Activated CD4-positive, alpha-beta T cell treated with anti-CD3 and anti-CD28 coated beads, Interleukin-2, amount 50 U/mL, for 16 hours (primary cell): ENCODE measurements at regions not wholly inside any gene's neighbourhood (a gene's known extent, or its start where the extent isn't known, plus 50 kb on each side); places are given as distances from the start of the nearest gene placed in this dataset.

Experiments used
- DNase-seq: peaks from one replicate; pipeline ENCODE4 v3.0.0-alpha.2; 2020

GRCh38 chr19:29375429-29376119 is 150.2 kb upstream of the VSTM2B start:
- DNase-seq: no peak

GRCh38 chr19:29376855-29377354 is 148.9 kb upstream of the VSTM2B start:
- no peak for DNase-seq

- no peak for DNase-seq
Observed at GRCh38 chr19:29378126-29378525, 147.7 kb upstream of the VSTM2B start.

DNA sequence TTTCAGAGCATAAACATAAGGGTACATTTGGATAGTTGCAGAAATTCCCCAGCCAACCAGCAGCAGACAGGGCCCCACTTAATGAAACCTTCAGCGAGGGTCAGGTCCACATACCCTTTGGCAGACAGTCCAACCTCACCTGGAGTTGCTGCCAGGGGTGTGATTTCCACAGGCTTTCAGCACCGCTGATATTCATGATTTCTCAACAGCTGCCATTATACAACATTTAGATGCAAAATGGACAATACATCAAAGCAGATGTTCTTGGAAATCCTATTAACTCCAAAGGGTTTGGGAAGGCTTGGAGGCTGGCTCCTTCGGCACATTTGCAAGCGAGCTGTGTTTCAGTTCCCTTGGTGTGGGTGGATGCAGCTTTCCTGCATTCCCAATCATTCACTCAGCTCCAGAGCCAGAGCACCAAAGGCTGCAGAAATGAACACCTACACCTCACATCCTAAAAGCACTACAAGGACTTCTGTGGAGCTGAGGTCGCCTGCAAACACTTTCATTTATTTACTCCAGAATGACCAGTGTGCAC is 147.2 kb upstream of the VSTM2B start:
- no peak for DNase-seq

DNA sequence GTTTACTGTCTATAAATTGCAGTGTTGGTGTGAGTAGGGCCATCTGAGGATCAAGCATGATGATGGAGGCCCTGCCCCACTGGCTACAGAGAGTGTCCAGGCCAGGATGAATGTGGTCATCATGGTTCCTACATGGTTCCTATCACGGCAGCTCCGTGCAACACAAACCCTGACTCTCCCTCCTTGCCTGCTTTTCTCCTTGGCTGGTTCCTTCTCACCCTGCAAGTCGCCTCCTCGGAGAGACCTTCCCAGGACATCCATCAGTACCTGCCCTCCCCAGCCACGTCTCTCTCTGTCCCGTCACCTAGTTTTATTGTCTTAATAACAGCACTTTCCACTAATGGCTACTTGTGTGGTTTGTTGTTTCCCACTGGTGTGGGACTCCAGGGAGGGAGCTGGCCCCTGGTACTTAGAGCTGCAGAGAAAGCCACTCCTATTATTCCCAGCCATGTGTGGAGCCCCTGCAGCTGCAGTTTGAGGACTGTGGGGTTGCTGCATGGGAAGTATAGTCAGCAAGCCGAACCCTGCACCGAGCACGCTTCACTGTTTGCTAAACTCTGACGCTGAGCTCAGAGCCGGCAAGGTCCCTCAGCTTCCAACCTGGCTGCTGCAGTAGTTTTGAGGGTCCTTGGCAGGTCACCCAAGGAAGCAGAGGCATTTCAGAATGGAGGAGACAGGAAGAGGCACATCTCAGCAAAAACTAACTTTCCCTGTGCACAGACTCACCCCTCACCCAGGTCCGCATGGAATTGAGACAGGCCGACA is 146.4 kb upstream of the VSTM2B start:
- no peak for DNase-seq

GRCh38 chr19:29380581-29380980 is 145.2 kb upstream of the VSTM2B start:
- DNase-seq: no peak

GRCh38 chr19:29381353-29382203 is 144.2 kb upstream of the VSTM2B start:
- DNase-seq: no peak

DNA sequence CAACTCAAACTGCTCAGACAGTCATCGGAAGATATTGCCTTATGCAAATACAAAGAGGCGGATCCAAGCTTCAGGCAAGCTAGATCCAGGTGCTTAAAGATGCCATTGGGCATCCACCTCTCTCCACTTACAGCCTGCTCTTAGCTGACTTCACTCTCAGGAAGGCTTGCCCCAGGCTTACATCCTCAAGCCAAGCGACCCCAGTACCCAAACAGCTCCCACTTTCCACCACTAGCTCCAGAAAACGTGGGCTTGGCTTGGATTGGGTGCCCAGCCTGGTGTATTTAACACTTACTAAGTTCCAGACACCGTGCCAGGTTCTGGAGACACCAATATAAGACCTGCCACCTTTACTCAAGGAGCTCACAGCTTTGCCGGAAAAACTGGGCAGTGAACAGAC is 142.1 kb upstream of the VSTM2B start:
- no peak for DNase-seq

DNA sequence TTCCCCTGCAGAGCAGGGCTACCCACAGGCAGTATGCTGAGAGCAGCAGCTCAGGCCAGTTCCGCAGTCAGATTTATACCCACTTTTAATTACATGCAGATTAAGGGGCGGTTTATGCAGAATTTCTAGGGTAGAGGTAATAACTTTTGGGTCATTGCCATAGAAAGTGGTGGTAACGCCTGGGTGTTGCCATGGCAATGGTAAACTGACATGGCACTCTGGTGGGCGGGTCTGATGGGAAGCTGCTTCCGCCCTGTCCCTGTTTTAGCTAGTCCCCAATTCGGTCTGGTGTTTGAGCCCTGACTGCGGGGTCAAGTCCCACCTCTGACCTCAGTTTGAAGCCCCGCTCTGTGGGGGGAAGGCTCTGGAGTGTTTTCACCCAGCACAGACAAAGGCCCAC is 141.1 kb upstream of the VSTM2B start:
- DNase-seq: no peak

GRCh38 chr19:29385191-29385795 is 140.5 kb upstream of the VSTM2B start:
- no peak for DNase-seq

DNA sequence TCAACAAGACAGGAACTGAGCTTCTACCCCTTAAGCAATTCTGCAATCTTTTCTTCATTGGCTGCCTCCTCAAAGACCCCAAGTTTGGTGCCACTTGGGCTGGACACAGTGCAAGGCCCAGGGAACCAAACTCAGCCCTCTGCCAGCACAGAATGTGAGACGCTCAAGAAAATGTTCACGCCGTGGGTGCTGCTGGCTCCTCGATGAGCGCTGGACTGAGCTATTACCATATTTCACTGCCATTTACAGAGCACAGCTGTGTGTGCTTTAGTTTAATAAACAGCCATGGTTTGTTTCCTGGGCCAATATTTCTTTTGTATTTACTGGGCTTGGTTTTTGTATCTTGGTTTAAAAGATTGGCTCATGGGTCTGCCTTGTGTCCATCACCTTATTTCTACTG is 138.8 kb upstream of the VSTM2B start:
- DNase-seq: no peak

- no peak for DNase-seq
Observed at GRCh38 chr19:29387586-29387985, 138.2 kb upstream of the VSTM2B start.

GRCh38 chr19:29389495-29389894 is 136.3 kb upstream of the VSTM2B start:
- no peak for DNase-seq

- DNase-seq: no peak
Observed at GRCh38 chr19:29390742-29391141, 135.1 kb upstream of the VSTM2B start.

DNA sequence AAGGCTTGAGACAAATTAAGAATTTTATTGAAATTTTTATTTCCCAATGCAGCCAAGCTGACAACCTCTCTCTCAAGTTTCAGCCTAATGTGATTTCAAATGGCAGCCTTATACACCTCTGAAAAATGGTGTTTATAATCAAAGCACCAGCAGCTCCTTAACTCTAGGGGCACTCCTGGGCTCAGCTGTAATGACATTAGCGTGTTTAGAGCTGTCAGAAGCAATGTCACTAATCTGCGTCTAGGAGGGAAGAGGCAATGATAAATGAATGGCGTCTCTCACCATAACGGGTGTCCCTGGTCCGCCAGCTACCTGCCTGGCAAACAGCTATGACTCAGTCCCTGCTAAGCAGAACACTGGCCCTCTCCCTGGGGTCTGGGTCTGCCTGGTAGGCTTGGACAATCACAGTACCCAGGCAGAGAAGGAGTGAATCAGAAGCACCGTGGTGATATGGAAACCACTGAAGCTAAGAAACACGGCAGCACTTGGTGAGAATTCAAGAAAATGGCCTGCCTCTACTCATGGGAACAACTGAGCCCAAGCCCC is 131.8 kb upstream of the VSTM2B start:
- DNase-seq: no peak

DNA sequence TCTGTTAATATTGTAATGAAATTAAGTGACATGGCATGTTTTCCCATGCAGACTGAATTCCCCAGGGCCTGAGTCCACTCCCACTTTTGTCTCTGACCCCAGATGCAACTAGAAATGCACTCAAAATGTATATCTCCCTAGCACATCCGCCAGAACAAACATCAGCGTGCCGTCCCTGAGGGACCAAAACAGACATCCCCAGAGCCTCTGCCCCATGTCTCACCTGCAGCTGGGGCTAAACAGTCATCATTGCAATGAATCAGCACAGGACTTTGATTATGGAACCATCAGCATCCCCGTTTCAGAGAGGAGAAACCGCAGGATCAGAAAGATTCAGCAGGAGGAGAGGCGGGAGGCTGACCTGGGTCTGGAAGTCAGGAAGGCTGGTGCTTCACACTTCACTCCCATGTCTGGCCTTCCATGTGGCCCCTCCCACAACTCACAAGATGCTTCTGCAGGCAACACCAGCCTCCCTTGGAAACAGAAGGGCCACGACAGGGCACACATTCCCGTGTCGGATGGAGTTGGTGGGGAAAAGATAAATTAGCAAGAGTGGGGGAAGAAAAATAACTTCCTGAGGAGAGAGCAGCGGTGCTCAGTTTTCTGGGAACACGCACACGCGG is 130.6 kb upstream of the VSTM2B start:
- no peak for DNase-seq

GRCh38 chr19:29395734-29396414 is 129.9 kb upstream of the VSTM2B start:
- no peak for DNase-seq

- no peak for DNase-seq
Observed at GRCh38 chr19:29396925-29397324, 128.9 kb upstream of the VSTM2B start.

DNA sequence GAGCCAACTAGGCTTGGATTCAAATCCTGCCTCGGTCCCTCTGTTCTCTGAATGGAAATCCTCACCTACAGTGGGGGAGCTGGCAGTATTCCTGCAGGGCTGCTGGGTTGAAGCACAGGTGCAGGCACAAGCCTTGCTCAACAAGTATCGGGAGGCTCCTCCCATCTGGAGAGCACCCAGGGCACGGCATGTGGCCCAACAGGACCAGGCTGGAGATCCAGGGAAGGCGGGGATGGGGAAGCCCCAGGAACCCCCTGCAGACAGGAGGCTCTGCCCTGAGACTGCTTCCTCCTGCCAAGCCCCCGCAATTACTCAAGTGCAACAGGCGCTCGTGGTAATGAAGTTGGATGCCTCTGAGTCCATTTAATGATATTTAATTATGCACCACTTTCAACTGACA is 128.0 kb upstream of the VSTM2B start:
- no peak for DNase-seq

DNA sequence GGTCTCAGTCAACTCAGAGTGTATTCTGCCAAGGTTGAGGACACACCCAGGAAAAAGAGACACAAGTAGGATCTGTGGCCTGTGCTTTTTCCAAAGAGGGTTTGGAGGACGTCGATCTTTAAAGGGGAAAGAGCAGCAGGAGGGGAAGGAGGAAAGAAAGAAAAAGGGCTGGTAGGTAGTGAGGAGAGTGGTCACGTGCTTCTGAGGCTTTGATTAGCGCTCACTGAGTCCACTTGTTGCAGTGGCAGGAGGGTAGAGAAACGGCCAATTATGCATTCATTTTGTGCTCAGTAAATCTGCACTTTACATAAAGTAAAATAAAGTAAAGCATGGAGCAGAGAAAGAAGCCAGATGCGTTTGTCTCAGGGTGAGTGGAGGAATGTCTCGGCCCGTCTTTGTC is 126.0 kb upstream of the VSTM2B start:
- no peak for DNase-seq
